Hepatocyte (in vitro differentiated cells): ENCODE measurements at regions not wholly inside any gene's neighbourhood (a gene's known extent, or its start where the extent isn't known, plus 50 kb on each side); places are given as distances from the start of the nearest gene placed in this dataset.

ENCODE experiments used
- DNase-seq: peaks from one replicate; pipeline ENCODE4 v3.0.0-alpha.2; 2016; ENCODE audit warnings: low spot score
- H2AFZ ChIP-seq: fragments of 200-600 bp; sonication (generic); 2 replicates; pipeline ENCODE4 v1.6.0; 2016; ENCODE audit warnings: antibody characterized with exemption, mild to moderate bottlenecking
- H3K27ac ChIP-seq: fragments of 200-600 bp; sonication (generic); 2 replicates; pipeline ENCODE4 v1.5.1; 2016; ENCODE audit warnings: mild to moderate bottlenecking
- H3K27me3 ChIP-seq: fragments of 200-600 bp; sonication (generic); 2 replicates; pipeline ENCODE4 v1.6.1; 2016
- H3K36me3 ChIP-seq: fragments of 200-600 bp; sonication (generic); replicated peaks from 2 replicates; pipeline ENCODE4 v1.5.1; 2016; ENCODE audit warnings: low read depth; ENCODE audit not compliant: insufficient read depth
- H3K4me1 ChIP-seq: fragments of 200-600 bp; sonication (generic); 2 replicates; pipeline ENCODE4 v1.5.1; 2016; ENCODE audit warnings: mild to moderate bottlenecking, moderate library complexity; ENCODE audit not compliant: insufficient read depth
- H3K4me2 ChIP-seq: fragments of 200-600 bp; sonication (generic); 2 replicates; pipeline ENCODE4 v1.6.0; 2016
- H3K4me3 ChIP-seq: fragments of 200-600 bp; sonication (generic); 2 replicates; pipeline ENCODE4 v1.5.1; 2016; ENCODE audit warnings: mild to moderate bottlenecking
- H3K79me2 ChIP-seq: fragments of 200-600 bp; sonication (generic); 2 replicates; pipeline ENCODE4 v1.6.0; 2017; ENCODE audit warnings: mild to moderate bottlenecking
- H3K9me2 ChIP-seq: fragments of 200-600 bp; sonication (generic); replicated peaks from 2 replicates; pipeline ENCODE4 v1.6.0; 2017; ENCODE audit warnings: mild to moderate bottlenecking; ENCODE audit not compliant: insufficient read depth
- H3K9me3 ChIP-seq: fragments of 200-600 bp; sonication (generic); 2 replicates; pipeline ENCODE4 v1.5.1; 2016; ENCODE audit warnings: low read depth, mild to moderate bottlenecking
- H4K20me1 ChIP-seq: fragments of 200-600 bp; sonication (generic); 2 replicates; pipeline ENCODE4 v1.6.0; 2016; ENCODE audit warnings: mild to moderate bottlenecking; ENCODE audit not compliant: insufficient read depth, poor library complexity, severe bottlenecking
- CTCF ChIP-seq: fragments of 200-600 bp; sonication (generic); IDR thresholded peaks from 2 replicates; pipeline ENCODE4 v1.5.1; 2016; ENCODE audit warnings: antibody characterized with exemption, mild to moderate bottlenecking; ENCODE audit not compliant: poor library complexity
- EZH2 ChIP-seq: fragments of 200-600 bp; sonication (generic); IDR thresholded peaks from 2 replicates; pipeline ENCODE4 v1.6.1; 2016; ENCODE audit warnings: antibody characterized with exemption, mild to moderate bottlenecking, borderline replicate concordance
- EZH2phosphoT487 ChIP-seq: fragments of 200-600 bp; sonication (generic); IDR thresholded peaks from one replicate; pipeline ENCODE4 v1.6.1; 2018; ENCODE audit warnings: antibody characterized with exemption, mild to moderate bottlenecking, low read depth, moderate library complexity; ENCODE audit not compliant: unreplicated experiment, severe bottlenecking
- WGBS: methylation state at CpG from one replicate; pipeline ENCODE4 v1.1.6; 2016; ENCODE audit warnings: low lambda C conversion rate; ENCODE audit errors: missing lambda C conversion rate; 5-methylcytosine and 5-hydroxymethylcytosine counted together

- Histone ChIP-seq H3K27me3 (no peaks in the 10 kb centered on the region), H3K9me3 (no peaks in the 10 kb centered on the region), H2AFZ (no peak overlapping the region), H3K4me3 (no peak overlapping the region), H4K20me1 (no peaks in the 10 kb centered on the region), H3K79me2 (no peaks in the 10 kb centered on the region), H3K4me2 (no peak overlapping the region), H3K36me3 (no peaks in the 10 kb centered on the region), H3K9me2 (no peaks in the 10 kb centered on the region), H3K27ac (no peak overlapping the region), H3K4me1 (no peaks in the 10 kb centered on the region)
- TF ChIP-seq CTCF (no peak), EZH2phosphoT487 (no peak), EZH2 (no peak)
- no peak for DNase-seq
- whole genome bisulfite sequencing, result 45% methylated on average over 1 of the region's 1 CpG
Measured at GRCh38 chr20:9945408-9945807, 89.4 kb upstream of the ANKEF1 start.

GRCh38 chr20:9942736-9943135 is 92.1 kb upstream of the ANKEF1 start:
- Histone ChIP-seq H4K20me1 (no peaks in the 10 kb centered on the region), H3K27ac (no peak overlapping the region), H3K36me3 (no peaks in the 10 kb centered on the region), H3K9me2 (no peaks in the 10 kb centered on the region), H3K4me3 (no peak overlapping the region), H3K4me2 (no peak overlapping the region), H3K27me3 (no peaks in the 10 kb centered on the region), H3K4me1 (no peaks in the 10 kb centered on the region), H2AFZ (no peak overlapping the region), H3K79me2 (no peaks in the 10 kb centered on the region), H3K9me3 (no peaks in the 10 kb centered on the region)
- TF ChIP-seq EZH2phosphoT487, result no peak
- TF ChIP-seq EZH2, result no peak
- no peak for TF ChIP-seq CTCF
- 84% methylated on average over 4 of the region's 4 CpGs for WGBS
- no peak for DNase-seq

GRCh38 chr20:9940329-9940728 is 94.5 kb upstream of the ANKEF1 start:
- WGBS, result 92% methylated on average over 2 of the region's 2 CpGs
- Histone ChIP-seq H3K27me3 (no peaks in the 10 kb centered on the region), H3K36me3 (no peaks in the 10 kb centered on the region), H2AFZ (no peak overlapping the region), H3K9me3 (no peaks in the 10 kb centered on the region), H3K4me2 (no peak overlapping the region), H3K4me3 (no peak overlapping the region), H3K79me2 (no peaks in the 10 kb centered on the region), H4K20me1 (no peaks in the 10 kb centered on the region), H3K9me2 (no peaks in the 10 kb centered on the region), H3K4me1 (no peaks in the 10 kb centered on the region), H3K27ac (no peak overlapping the region)
- no peak for DNase-seq
- TF ChIP-seq EZH2 (no peak), EZH2phosphoT487 (no peak), CTCF (no peak)

GRCh38 chr20:9939231-9939630 is 95.6 kb upstream of the ANKEF1 start:
- H3K4me2 ChIP-seq, result no peak overlapping the region
- 80% methylated on average over 2 of the region's 2 CpGs for WGBS
- TF ChIP-seq CTCF (no peak), EZH2phosphoT487 (no peak), EZH2 (no peak)

More at GRCh38 chr20:9939231-9939630, 95.6 kb upstream of the ANKEF1 start:
- Histone ChIP-seq H3K4me3 (no peak overlapping the region), H4K20me1 (no peaks in the 10 kb centered on the region), H2AFZ (no peak overlapping the region), H3K36me3 (no peaks in the 10 kb centered on the region), H3K27ac (no peak overlapping the region), H3K27me3 (no peaks in the 10 kb centered on the region), H3K9me2 (no peaks in the 10 kb centered on the region), H3K79me2 (no peaks in the 10 kb centered on the region), H3K4me1 (no peaks in the 10 kb centered on the region), H3K9me3 (no peaks in the 10 kb centered on the region)
- no peak for DNase-seq
